Thymus (tissue), 11 donors: ENCODE measurements at regions not wholly inside any gene's neighbourhood (a gene's known extent, or its start where the extent isn't known, plus 50 kb on each side); places are given as distances from the start of the nearest gene placed in this dataset.

ENCODE experiments used
- DNase-seq, 9 donors: peaks; one replicate each; pipeline ENCODE4 v3.0.0-alpha.2; 2013; ENCODE audit warnings: low spot score in 9 of 9, low read depth in 6 of 9, missing footprints in 1 of 9
- H3K27ac ChIP-seq, 2 donors: one replicate each; pipeline ENCODE4 v1.5.1; 2013; ENCODE audit warnings: control low read depth in 1 of 2, low read depth in 1 of 2, low read length in 1 of 2, mild to moderate bottlenecking in 1 of 2, moderate library complexity in 1 of 2
- H3K27me3 ChIP-seq, 2 donors: one replicate each; pipeline ENCODE4 v1.5.1; 2013; ENCODE audit warnings: low read length in 1 of 2; ENCODE audit not compliant: control insufficient read depth in 2 of 2, insufficient read depth in 1 of 2
- H3K36me3 ChIP-seq, 2 donors: one replicate each; pipeline ENCODE4 v1.5.1; 2013; ENCODE audit warnings: low read length in 1 of 2, mild to moderate bottlenecking in 1 of 2, moderate library complexity in 1 of 2; ENCODE audit not compliant: control insufficient read depth in 2 of 2, insufficient read depth in 2 of 2
- H3K4me1 ChIP-seq, 2 donors: one replicate each; pipeline ENCODE4 v1.5.1; 2013; ENCODE audit warnings: low read length in 2 of 2; ENCODE audit not compliant: control insufficient read depth in 2 of 2, insufficient read depth in 2 of 2
- H3K4me3 ChIP-seq, 2 donors: one replicate each; pipeline ENCODE4 v1.5.1; 2013; ENCODE audit warnings: low read length in 2 of 2, control low read depth in 1 of 2, mild to moderate bottlenecking in 1 of 2
- H3K9me3 ChIP-seq, 2 donors: one replicate each; pipeline ENCODE4 v1.5.1; 2013; ENCODE audit warnings: low read length in 1 of 2, mild to moderate bottlenecking in 1 of 2; ENCODE audit not compliant: control insufficient read depth in 2 of 2, insufficient read depth in 1 of 2
- WGBS: extraction: QIAGEN DNeasy Blood & Tissue Kit; methylation state at CpG from one replicate; pipeline ENCODE4 v1.1.7; 2013; 5-methylcytosine and 5-hydroxymethylcytosine counted together
- donor health status: healthy.

DNA sequence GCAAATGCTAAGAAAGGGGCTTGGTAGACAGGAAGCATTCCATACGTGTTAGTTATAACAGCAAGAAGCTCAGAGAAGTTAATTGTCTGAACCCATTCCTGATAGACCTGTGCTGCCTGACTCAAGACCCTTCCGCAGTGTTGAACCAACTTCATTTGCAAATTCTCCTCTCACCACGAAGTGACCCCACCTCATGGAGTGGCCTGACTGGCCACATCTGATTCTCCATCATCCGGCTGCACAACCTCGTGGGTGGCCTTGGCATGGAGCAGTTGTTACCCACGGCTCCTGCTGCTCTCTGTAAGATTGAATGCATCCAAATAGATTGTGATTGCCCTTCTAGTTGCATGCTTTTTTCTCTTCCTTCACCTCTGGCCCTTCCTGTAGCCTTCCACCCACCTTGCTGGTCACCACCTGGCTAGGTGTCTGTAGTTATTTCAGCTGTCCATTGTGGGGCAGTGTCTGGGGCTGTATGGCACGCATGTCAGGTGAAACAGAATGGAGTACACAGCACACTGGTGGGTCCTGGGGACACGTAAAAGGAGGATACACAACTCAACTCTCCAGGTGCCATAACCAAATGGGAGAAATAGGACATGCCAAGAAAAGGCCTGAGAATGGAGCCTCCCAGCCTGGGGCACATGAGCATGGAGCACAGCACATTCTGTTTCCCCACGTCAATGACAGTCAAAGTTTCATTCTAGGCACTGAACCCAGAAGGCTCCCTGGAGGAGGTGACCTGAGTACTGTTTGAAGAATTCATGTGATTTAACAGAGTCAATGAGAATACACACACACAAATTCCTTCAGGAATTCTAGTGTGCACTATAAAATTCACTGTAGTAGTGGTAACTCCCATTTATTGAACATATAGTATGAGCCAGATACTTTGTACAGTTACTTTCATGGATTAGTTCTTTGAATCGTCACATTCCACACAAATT, 70.5 kb upstream of the PTCH1 start:
- WGBS = 89% methylated on average over 10 of the region's 10 CpGs
- Histone ChIP-seq H3K27me3 (peaks cover 0 to 11% of the 10 kb centered on the region in 2 donors), H3K27ac (no peak overlapping the region), H3K4me3 (no peak overlapping the region), H3K9me3 (no peaks in the 10 kb centered on the region), H3K36me3 (no peaks in the 10 kb centered on the region), H3K4me1 (no peaks in the 10 kb centered on the region)
- no peak for DNase-seq

DNA sequence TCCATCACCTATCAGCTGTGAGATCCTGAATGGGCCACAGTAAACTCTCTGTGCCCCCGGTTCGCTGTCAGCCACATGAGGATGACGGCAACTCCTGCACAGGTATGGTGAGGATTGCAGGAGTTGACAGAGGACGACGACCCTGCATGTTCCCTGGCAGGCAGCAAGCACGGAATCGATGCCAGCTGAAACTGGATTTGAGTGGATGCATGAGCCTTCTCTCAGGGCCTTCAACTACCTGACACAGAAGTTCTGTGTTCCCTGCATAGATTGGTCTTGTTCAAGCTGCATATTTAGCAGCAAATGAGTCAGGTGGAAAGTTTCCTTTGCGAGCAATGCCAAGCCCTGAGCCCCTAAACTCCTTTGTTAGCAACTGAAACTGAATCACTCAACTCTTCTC, 69.6 kb upstream of the PTCH1 start:
- WGBS = 96% methylated on average over 8 of the region's 8 CpGs
- peaks cover 0 to 12% of the 10 kb centered on the region in 2 donors for H3K27me3 ChIP-seq
- H3K27ac ChIP-seq = no peak overlapping the region
- H3K4me3 ChIP-seq = no peak overlapping the region
- no peaks in the 10 kb centered on the region for H3K9me3 ChIP-seq
- DNase-seq = no peak
- H3K4me1 ChIP-seq = no peaks in the 10 kb centered on the region
- H3K36me3 ChIP-seq = no peaks in the 10 kb centered on the region

DNA sequence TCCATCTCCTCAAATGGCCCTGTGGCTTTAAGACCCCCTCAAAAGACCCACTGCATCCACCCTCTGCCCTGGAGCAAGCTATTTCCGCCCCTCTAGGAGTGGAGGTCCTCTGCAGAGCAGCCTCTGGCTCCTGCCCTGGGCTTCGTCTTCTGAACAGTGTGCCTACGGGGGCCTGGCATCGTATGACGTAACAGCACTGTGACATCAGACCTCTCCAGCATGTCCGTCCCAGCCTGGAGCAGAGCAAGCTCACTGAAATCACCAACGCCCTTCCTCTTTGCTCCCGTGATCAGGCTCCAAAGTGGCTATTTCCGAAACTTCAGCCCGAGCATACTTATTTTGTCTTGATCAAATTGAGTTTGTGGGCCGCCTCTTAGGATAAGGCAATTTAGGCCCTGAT, 69.1 kb upstream of the PTCH1 start:
- H3K36me3 ChIP-seq = no peaks in the 10 kb centered on the region
- no peak for DNase-seq
- H3K4me1 ChIP-seq = no peaks in the 10 kb centered on the region

DNA sequence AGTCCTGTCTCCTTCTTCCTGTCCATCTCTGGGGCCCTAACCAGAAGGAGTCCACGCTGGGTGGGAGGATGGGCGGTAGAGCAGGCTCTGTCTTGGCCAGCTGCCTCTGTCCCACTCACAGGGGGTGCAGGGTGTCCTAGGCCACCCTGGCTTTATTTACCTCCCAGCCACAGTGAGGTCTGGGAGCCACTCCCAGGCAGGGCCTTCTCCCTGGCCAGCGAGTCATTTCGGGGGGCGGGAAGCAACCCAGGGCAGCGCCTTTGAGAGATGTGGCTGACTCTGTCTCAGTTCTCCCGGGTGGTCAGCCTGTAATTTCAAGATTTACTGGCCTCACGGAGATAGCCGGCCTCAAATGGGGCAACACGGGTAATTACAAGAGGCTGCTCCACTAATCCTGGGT, 67.4 kb upstream of the PTCH1 start:
- no peaks in the 10 kb centered on the region for H3K9me3 ChIP-seq
- 75% methylated on average over 10 of the region's 10 CpGs for WGBS
- H3K4me1 ChIP-seq = no peaks in the 10 kb centered on the region
- no peak for DNase-seq
- no peaks in the 10 kb centered on the region for H3K36me3 ChIP-seq
- H3K27ac ChIP-seq = no peak overlapping the region
- no peak overlapping the region for H3K4me3 ChIP-seq
- H3K27me3 ChIP-seq = peaks cover 0 to 10% of the 10 kb centered on the region in 2 donors

More for the DNA sequence above, 69.1 kb upstream of the PTCH1 start:
- peaks cover 0 to 15% of the 10 kb centered on the region in 2 donors for H3K27me3 ChIP-seq
- WGBS = 89% methylated on average over 11 of the region's 11 CpGs
- H3K4me3 ChIP-seq = no peak overlapping the region
- no peak overlapping the region for H3K27ac ChIP-seq
- no peaks in the 10 kb centered on the region for H3K9me3 ChIP-seq

DNA sequence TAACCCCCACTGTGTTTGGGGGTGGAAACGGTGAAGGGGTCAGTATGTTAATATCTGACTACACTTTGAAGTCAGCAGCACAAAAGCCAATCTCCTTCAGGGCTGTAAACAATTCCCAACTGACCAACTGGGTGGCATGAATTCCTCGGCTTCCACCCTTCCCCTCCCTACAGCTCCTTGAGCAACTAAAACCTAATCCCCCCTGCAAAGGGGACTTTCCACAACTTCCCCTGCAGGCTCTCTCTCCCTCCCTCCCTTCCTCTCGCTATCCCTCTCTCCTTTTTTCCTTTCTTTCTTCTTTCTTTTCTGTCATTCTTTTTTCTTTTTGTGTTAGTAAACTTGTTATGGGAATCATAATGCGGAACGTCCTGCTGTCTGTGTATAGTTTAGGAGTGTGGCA, 65.1 kb upstream of the PTCH1 start:
- no peaks in the 10 kb centered on the region for H3K4me1 ChIP-seq
- H3K9me3 ChIP-seq = no peaks in the 10 kb centered on the region
- H3K27ac ChIP-seq = no peak overlapping the region
- no peak overlapping the region for H3K4me3 ChIP-seq
- H3K27me3 ChIP-seq = peaks cover 2 to 12% of the 10 kb centered on the region in 2 donors
- no peak for DNase-seq
- no peaks in the 10 kb centered on the region for H3K36me3 ChIP-seq
- WGBS = 85% methylated on average over 5 of the region's 5 CpGs

DNA sequence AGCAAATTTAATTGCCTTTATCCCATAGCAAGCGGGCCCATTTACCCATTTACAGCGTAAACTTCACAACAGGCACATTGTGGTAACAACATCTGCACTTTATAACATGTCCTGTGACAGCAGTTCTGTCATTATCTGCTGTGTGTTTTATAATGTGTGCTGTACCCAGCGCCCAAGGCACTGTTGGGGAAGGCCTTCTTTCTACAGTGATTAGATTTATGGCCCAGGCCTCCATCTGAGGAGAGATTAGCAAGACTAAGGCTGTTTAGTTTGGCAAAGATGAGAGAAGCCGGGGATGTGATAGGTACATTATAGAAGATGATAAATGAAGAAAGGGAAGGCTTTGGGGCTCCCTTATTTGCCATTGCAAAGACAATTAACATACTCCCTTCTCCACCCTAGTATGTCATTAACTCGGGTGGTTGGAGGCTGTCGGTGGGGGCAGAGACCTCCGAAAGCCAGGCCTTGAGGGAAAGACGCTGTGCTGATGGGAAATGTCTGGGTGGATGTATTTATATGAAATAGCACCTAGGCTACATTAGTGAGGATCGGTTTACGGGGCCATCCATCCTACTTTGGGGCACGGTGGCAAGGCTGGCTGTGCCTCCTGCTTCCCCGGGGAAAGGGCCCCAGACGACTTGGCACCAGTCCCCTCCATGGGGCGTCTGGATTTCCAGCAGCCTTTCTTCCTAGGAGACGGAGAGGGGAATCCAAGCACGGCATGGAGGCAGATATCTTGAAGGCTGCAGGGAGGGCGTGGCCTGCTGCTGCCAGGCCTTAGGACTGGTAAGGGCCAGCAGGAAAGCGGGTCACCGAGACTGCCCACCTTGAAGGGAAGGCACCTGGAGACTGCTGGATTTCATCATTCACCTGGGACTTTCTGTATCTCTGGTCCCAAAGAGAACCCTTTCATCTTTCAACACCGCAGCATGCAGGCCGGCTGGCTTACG, 64.3 kb upstream of the PTCH1 start:
- H3K4me1 ChIP-seq = no peaks in the 10 kb centered on the region
- DNase-seq = no peak
- no peak overlapping the region for H3K27ac ChIP-seq
- peaks cover 2 to 12% of the 10 kb centered on the region in 2 donors for H3K27me3 ChIP-seq
- WGBS = 90% methylated on average over 22 of the region's 22 CpGs
- H3K36me3 ChIP-seq = no peaks in the 10 kb centered on the region
- no peak overlapping the region for H3K4me3 ChIP-seq
- no peaks in the 10 kb centered on the region for H3K9me3 ChIP-seq

DNA sequence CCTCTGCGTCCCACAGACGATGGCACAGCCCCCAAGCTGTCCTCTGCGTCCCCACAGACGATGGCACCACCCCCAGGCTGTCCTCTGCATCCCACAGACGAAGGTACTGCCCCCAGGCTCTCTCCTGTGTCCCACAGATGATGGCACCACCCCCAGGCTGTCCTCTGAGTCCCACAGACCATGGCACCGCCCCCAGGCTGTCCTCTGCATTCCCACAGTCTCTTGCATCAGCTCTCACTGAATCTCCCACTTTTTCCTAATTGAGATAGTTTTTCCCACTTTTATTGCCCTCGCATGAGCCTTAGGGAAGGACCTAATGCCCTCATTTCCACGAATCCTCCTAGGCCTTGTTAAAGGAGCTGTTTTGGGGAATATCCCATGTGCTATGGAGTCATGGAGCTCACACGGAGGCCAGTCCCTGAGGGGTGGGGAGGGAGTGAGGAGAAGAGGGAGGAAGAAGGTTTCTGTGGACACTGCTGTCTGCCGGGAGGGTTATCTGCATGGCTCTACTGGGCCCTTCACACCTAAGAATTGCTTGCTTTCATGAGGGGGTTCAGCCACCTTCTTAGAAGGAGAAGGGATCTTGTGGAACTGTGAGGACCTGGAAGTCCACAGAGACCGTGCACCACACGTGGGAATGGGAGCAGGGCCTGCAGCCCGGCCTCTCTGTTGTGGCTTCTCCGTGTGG, 58.2 kb upstream of the PTCH1 start:
- no peak for DNase-seq
- WGBS = 85% methylated on average over 14 of the region's 14 CpGs
- Histone ChIP-seq H3K4me1 (peaks cover 0 to 2% of the 10 kb centered on the region in 2 donors), H3K9me3 (no peaks in the 10 kb centered on the region), H3K4me3 (no peak overlapping the region), H3K27ac (no peak overlapping the region), H3K36me3 (no peaks in the 10 kb centered on the region), H3K27me3 (peaks cover 14 to 26% of the 10 kb centered on the region in 2 donors)

DNA sequence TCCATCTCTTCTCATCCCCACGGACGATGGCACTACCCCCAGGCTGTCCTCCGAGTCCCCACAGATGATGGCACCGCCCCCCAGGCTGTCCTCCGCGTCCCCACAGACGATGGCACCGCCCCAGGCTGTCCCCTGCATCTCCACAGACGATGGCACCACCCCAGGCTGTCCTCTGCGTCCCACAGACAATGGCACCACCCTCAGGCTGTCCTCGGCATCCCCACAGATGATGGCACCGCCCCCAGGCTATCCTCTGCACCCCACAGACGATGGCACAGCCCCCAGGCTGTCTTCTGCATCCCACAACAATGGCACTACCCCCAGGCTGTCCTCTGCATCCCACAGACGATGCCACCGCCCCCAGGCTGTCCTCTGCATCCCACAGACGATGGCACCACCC, 57.4 kb upstream of the PTCH1 start:
- Histone ChIP-seq H3K27me3 (peaks cover 14 to 32% of the 10 kb centered on the region in 2 donors), H3K9me3 (no peaks in the 10 kb centered on the region), H3K4me3 (no peak overlapping the region), H3K4me1 (peaks cover 0 to 3% of the 10 kb centered on the region in 2 donors), H3K27ac (no peak overlapping the region), H3K36me3 (no peaks in the 10 kb centered on the region)
- DNase-seq = no peak
- 73% methylated on average over 16 of the region's 16 CpGs for WGBS
